ENCODE measurements at regions not wholly inside any gene's neighbourhood (a gene's known extent, or its start where the extent isn't known, plus 50 kb on each side); places are given as distances from the start of the nearest gene placed in this dataset.
"Not testable (repeated sequence)": the region's sequence is repeated elsewhere in the genome, so short reads cannot be mapped to it uniquely, and the experiment has no call there.

DNA sequence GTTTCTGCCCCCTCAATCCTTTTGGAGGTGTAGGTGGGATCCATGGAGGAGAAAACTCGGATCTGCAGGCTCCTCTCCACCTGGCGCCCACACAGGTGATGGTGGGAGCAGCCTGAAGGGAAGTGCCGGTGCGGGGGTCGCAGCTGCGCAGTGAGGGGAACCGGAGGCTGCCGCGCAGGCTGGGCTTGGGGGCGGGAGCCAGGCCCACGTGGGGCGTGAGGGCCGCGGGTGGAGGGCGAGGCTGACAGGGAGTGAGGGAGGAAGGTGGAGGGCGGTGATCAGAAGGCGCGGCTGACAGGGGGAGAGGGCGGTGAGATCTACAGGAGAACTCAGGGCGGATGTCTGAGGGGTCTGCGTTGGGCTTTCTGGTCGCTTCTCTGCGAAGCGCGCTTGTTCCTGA is 414.7 kb upstream of the NPAP1 start:
- intact Hi-C loops (cut with micrococcal nuclease; ENCODE audit: unreplicated experiment): not testable (repeated sequence)

DNA sequence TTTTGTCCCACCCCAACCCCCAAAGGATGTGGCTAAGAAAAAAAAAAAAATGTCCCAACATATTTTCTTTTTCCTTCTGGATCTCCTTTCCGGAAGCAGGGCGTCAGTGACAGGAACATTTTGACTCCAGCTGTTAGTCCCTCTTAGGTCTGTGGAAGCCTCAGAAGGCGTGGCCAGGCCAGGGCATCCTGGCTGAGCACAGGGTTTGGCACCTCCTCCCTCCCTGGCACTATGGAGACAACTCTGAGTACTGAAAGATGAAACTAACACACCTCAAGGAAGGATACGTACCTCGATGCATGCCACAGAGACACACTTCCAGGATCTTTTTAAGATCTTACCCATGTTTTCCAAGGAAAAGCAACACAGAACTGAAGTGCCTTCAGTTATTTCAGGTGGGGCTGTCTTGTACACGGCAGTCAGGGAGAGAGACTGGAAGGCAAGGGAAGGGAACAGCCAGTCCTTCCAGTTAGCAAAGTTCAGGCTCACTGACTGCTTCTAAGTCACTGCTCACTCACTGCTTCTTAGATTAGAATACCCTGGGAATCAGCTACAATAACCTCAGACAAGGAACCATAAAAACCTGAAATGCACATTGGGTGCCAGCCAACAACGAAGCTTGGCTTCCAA is 406.9 kb upstream of the NPAP1 start:
- H3K36me3 ChIP-seq (ENCODE audit: control insufficient read depth, insufficient read depth, low read length); H3K27me3 ChIP-seq (ENCODE audit: control insufficient read depth, insufficient read depth, low read length); BruUV-seq (replicated peaks); H3K4me1 ChIP-seq (ENCODE audit: control insufficient read depth, insufficient read depth, low read length); in situ Hi-C loops (cut with HindIII; ENCODE audit: low pct_unique_long_range_greater_than_20kb, low sequenced_read_pairs); H3K4me3 ChIP-seq (ENCODE audit: low read depth in 2 of 2, low read length in 2 of 2); H3K27ac ChIP-seq (ENCODE audit: low read length); ATAC-seq; H3K9me3 ChIP-seq (ENCODE audit: control insufficient read depth, insufficient read depth, low read depth, low read length); DNase-seq (ENCODE audit: low read depth, low spot score); POLR2A ChIA-PET; intact Hi-C loops (cut with micrococcal nuclease; ENCODE audit: unreplicated experiment); CTCF ChIA-PET: not testable (repeated sequence)

More for the DNA sequence above, 414.7 kb upstream of the NPAP1 start:
- H3K9me3 ChIP-seq (ENCODE audit: control insufficient read depth, insufficient read depth, low read depth, low read length); CTCF ChIA-PET; in situ Hi-C loops (cut with HindIII; ENCODE audit: low pct_unique_long_range_greater_than_20kb, low sequenced_read_pairs); POLR2A ChIA-PET; DNase-seq (ENCODE audit: low read depth, low spot score); H3K4me3 ChIP-seq (ENCODE audit: low read depth in 2 of 2, low read length in 2 of 2); H3K27me3 ChIP-seq (ENCODE audit: control insufficient read depth, insufficient read depth, low read length); H3K27ac ChIP-seq (ENCODE audit: low read length); H3K36me3 ChIP-seq (ENCODE audit: control insufficient read depth, insufficient read depth, low read length); BruUV-seq (replicated peaks); ATAC-seq; H3K4me1 ChIP-seq (ENCODE audit: control insufficient read depth, insufficient read depth, low read length): not testable (repeated sequence)

DNA sequence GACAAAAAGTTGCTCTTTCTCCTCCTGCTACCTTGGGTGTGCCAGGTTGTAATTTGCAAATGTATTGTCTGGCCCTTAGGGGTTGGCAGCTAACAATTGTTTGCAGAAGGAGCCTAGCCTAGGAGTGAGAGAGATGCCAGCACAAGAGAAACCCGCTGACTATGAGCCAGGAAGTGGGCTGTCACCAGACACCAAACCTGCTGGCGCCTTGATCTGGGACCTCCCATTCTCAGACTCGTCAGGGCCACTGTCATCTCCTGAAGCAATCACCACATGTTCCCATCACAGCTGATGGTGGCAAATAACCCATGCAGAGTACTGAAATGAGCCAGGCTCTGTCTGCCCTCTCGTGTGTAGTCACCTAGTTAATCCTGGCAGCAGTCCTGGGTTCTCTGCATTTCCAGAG is 406.4 kb upstream of the NPAP1 start:
- no peaks in the 10 kb centered on the region for H3K9me3 ChIP-seq (ENCODE audit: control insufficient read depth, insufficient read depth, low read depth, low read length)
- H3K36me3 ChIP-seq (ENCODE audit: control insufficient read depth, insufficient read depth, low read length): no peaks in the 10 kb centered on the region
- H3K4me3 ChIP-seq (ENCODE audit: low read depth in 2 of 2, low read length in 2 of 2): no peak overlapping the region
- intact Hi-C loops (cut with micrococcal nuclease; ENCODE audit: unreplicated experiment): no loop called here
- TF ChIP-seq, protein P1, sequence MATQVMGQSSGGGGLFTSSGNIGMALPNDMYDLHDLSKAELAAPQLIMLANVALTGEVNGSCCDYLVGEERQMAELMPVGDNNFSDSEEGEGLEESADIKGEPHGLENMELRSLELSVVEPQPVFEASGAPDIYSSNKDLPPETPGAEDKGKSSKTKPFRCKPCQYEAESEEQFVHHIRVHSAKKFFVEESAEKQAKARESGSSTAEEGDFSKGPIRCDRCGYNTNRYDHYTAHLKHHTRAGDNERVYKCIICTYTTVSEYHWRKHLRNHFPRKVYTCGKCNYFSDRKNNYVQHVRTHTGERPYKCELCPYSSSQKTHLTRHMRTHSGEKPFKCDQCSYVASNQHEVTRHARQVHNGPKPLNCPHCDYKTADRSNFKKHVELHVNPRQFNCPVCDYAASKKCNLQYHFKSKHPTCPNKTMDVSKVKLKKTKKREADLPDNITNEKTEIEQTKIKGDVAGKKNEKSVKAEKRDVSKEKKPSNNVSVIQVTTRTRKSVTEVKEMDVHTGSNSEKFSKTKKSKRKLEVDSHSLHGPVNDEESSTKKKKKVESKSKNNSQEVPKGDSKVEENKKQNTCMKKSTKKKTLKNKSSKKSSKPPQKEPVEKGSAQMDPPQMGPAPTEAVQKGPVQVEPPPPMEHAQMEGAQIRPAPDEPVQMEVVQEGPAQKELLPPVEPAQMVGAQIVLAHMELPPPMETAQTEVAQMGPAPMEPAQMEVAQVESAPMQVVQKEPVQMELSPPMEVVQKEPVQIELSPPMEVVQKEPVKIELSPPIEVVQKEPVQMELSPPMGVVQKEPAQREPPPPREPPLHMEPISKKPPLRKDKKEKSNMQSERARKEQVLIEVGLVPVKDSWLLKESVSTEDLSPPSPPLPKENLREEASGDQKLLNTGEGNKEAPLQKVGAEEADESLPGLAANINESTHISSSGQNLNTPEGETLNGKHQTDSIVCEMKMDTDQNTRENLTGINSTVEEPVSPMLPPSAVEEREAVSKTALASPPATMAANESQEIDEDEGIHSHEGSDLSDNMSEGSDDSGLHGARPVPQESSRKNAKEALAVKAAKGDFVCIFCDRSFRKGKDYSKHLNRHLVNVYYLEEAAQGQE (IDR thresholded peaks at IDR 0.05; ENCODE audit: insufficient read depth in 1 of 2, low read depth in 2 of 2, low read length in 1 of 2): no peak
- TF ChIP-seq POLR2AphosphoS5 (IDR thresholded peaks at IDR 0.05; ENCODE audit: low read depth, low read length) (no peak), TCF7L2 (IDR thresholded peaks at IDR 0.05; ENCODE audit: low read depth, low read length) (no peak), SIN3A (IDR thresholded peaks at IDR 0.05; ENCODE audit: borderline replicate concordance, insufficient read depth, low read depth, low read length) (no peak)
- TF ChIP-seq, protein P2, sequence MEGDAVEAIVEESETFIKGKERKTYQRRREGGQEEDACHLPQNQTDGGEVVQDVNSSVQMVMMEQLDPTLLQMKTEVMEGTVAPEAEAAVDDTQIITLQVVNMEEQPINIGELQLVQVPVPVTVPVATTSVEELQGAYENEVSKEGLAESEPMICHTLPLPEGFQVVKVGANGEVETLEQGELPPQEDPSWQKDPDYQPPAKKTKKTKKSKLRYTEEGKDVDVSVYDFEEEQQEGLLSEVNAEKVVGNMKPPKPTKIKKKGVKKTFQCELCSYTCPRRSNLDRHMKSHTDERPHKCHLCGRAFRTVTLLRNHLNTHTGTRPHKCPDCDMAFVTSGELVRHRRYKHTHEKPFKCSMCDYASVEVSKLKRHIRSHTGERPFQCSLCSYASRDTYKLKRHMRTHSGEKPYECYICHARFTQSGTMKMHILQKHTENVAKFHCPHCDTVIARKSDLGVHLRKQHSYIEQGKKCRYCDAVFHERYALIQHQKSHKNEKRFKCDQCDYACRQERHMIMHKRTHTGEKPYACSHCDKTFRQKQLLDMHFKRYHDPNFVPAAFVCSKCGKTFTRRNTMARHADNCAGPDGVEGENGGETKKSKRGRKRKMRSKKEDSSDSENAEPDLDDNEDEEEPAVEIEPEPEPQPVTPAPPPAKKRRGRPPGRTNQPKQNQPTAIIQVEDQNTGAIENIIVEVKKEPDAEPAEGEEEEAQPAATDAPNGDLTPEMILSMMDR (IDR thresholded peaks at IDR 0.05): no peak
- ATAC-seq (no peak), DNase-seq (ENCODE audit: low read depth, low spot score) (no peak)
- in situ Hi-C loops (cut with HindIII; ENCODE audit: low pct_unique_long_range_greater_than_20kb, low sequenced_read_pairs): no loop called here
- no peaks in the 10 kb centered on the region for H3K27me3 ChIP-seq (ENCODE audit: control insufficient read depth, insufficient read depth, low read length)
- CTCF ChIA-PET: no interaction called here
- no peaks in the 10 kb centered on the region for H3K4me1 ChIP-seq (ENCODE audit: control insufficient read depth, insufficient read depth, low read length)
- POLR2A ChIA-PET: no interaction called here
- BruUV-seq (replicated peaks): no TSS peak
- no peak overlapping the region for H3K27ac ChIP-seq (ENCODE audit: low read length)
